ENCODE measurements at regions not wholly inside any gene's neighbourhood (a gene's known extent, or its start where the extent isn't known, plus 50 kb on each side); places are given as distances from the start of the nearest gene placed in this dataset.
A peak's percentile ranks its signal among the peaks of the same experiment; 100 is the strongest.
"Not testable (repeated sequence)": the region's sequence is repeated elsewhere in the genome, so short reads cannot be mapped to it uniquely, and the experiment has no call there.

DNA sequence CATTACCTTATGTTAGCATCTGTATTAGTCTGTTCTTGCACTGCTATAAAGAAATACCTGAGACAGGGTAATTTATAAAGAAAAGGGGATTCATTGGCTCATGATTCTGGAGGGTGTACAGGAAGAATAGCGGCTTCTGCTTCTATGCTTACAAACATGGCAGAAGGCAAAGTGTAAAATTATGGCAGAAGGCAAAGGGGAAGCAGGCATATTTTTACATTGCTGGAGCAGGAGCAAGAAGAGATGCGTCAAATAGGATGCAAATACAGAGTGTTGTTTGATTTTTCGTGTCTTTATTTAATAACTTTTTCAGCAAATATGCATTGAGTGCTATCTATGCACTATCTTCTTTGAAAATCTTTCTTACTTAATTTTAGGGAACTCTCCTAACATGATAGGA is 210.7 kb upstream of the SSTR1 start:
- in situ Hi-C loops (cut with HindIII; ENCODE audit: low sequenced_read_pairs): no loop called here
- no peak for TF ChIP-seq CTCF (IDR thresholded peaks at IDR 0.05; ENCODE audit: low read depth, low read length)
- no peak for DNase-seq (ENCODE audit: low read depth, low spot score)
- H3K4me3 ChIP-seq (ENCODE audit: low read depth, low read length): no peak overlapping the region

DNA sequence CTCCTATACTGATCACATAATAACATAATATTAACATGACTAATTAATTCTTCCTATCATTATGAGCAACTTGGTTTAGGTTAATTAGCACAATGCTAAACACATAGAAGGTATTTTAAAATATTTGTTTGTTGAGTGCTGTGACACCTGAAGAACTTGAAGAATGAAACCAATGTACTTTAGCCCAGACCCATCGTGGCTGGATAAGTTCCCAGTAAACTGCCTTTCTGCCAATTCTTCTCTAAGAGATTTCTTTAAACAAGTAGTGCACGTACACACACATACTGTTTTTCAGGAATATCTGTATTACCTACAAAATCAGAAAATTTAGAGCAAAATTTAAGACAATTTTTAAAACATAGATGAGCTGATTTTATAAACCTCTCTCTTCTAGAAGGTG is 207.4 kb upstream of the SSTR1 start:
- H3K4me3 ChIP-seq (ENCODE audit: low read depth, low read length): no peak overlapping the region
- in situ Hi-C loops (cut with HindIII; ENCODE audit: low sequenced_read_pairs): no loop called here
- TF ChIP-seq CTCF (IDR thresholded peaks at IDR 0.05; ENCODE audit: low read depth, low read length): no peak
- no peak for DNase-seq (ENCODE audit: low read depth, low spot score)

GRCh38 chr14:38001501-38001900 is 206.2 kb upstream of the SSTR1 start:
- no peak for DNase-seq (ENCODE audit: low read depth, low spot score)
- H3K4me3 ChIP-seq (ENCODE audit: low read depth, low read length): no peak overlapping the region
- TF ChIP-seq CTCF (IDR thresholded peaks at IDR 0.05; ENCODE audit: low read depth, low read length): no peak
- in situ Hi-C loops (cut with HindIII; ENCODE audit: low sequenced_read_pairs): no loop called here

GRCh38 chr14:38003746-38004609 is 203.7 kb upstream of the SSTR1 start:
- in situ Hi-C loops (cut with HindIII; ENCODE audit: low sequenced_read_pairs): no loop called here
- no peak overlapping the region for H3K4me3 ChIP-seq (ENCODE audit: low read depth, low read length)
- DNase-seq (ENCODE audit: low read depth, low spot score): no peak
- TF ChIP-seq CTCF (IDR thresholded peaks at IDR 0.05; ENCODE audit: low read depth, low read length): no peak

DNA sequence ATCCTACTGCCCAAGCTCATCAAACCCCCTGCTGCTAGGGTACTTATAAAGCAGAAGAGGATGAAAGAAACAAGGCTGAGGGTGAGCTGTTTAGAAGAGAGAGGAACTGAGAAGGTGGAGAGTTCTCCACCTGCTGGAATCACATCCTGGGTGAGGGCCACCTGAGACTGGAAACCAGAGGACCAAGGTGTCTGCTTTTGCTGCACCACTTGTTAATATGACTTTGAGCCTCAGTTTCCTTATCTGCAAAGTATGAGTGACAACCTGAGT is 203.2 kb upstream of the SSTR1 start:
- no peak for DNase-seq (ENCODE audit: low read depth, low spot score)
- in situ Hi-C loops (cut with HindIII; ENCODE audit: low sequenced_read_pairs): no loop called here
- no peak for TF ChIP-seq CTCF (IDR thresholded peaks at IDR 0.05; ENCODE audit: low read depth, low read length)
- H3K4me3 ChIP-seq (ENCODE audit: low read depth, low read length): no peak overlapping the region

GRCh38 chr14:38011156-38011555 is 196.5 kb upstream of the SSTR1 start:
- H3K4me3 ChIP-seq (ENCODE audit: low read depth, low read length); in situ Hi-C loops (cut with HindIII; ENCODE audit: low sequenced_read_pairs): not testable (repeated sequence)
- peak; percentile 35 for DNase-seq (ENCODE audit: low read depth, low spot score)

GRCh38 chr14:38012056-38012455 is 195.6 kb upstream of the SSTR1 start:
- no peak overlapping the region for H3K4me3 ChIP-seq (ENCODE audit: low read depth, low read length)
- in situ Hi-C loops (cut with HindIII; ENCODE audit: low sequenced_read_pairs): no loop called here
- no peak for DNase-seq (ENCODE audit: low read depth, low spot score)
- TF ChIP-seq CTCF (IDR thresholded peaks at IDR 0.05; ENCODE audit: low read depth, low read length): no peak

Data from astrocyte of the spinal cord (primary cell).